ENCODE measurements at regions not wholly inside any gene's neighbourhood (a gene's known extent, or its start where the extent isn't known, plus 50 kb on each side); places are given as distances from the start of the nearest gene placed in this dataset.

- TF ChIP-seq REST (IDR thresholded peaks at IDR 0.05; ENCODE audit: insufficient read depth in 1 of 2, low read depth in 2 of 2, low read length in 2 of 2) (no peak), POLR2AphosphoS5 (IDR thresholded peaks at IDR 0.05; ENCODE audit: low read depth, low read length) (no peak), TAF1 (IDR thresholded peaks at IDR 0.05; ENCODE audit: borderline replicate concordance, insufficient read depth, low read length) (no peak), SIN3A (IDR thresholded peaks at IDR 0.05; ENCODE audit: borderline replicate concordance, insufficient read depth, low read length) (no peak), FOXP2 (optimal IDR thresholded peaks at IDR 0.05; ENCODE audit: borderline replicate concordance, extremely low read depth, extremely low read length, insufficient read depth) (no peak)
Observed at GRCh38 chr4:8699063-8699385, 106.5 kb downstream of the CPZ start.

Measured in PFSK-1 (cell line).